ENCODE measurements at regions not wholly inside any gene's neighbourhood (a gene's known extent, or its start where the extent isn't known, plus 50 kb on each side); places are given as distances from the start of the nearest gene placed in this dataset.

DNA sequence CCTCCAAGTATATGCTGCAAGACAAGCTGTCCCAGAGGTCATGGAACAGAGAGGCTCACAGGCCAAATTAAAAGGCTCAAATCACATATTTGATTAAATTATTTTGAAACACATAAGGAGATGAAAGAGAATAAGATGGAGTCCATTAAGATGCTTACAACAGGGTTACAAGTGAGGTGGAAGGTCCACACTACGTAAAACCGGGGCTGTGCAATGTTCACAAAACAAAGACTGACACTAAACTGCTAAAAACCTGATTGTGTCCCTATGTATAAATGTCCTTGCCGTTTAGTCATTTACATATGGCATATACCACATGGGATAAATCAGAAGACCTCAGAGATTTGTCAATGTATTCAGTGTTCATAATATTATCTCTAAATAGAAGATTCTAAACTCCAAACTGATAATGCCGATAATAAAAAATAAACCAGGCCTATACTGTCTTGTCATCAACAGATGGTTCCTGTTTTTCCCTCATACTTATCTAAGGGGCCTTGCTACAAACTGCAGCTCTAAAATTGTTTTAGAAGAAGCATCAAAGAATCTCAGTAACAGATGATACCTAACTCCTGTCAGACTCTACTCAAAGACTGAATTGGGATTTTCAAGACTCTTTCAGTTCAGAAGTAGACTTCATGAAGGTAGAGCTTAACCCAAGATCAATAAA, 51.8 kb upstream of the RIPOR2 start:
- peaks cover 18% of the 10 kb centered on the region for H3K36me3 Mint-ChIP-seq
- CTCF ChIA-PET, result interaction anchor here (1.0 to 1.6 kb wide), 4 partner anchors 8 to 132 kb away, joined by 3 to 7 read pairs (median 6); no protein-coding TSS in a partner anchor
- peaks cover 27% of the 10 kb centered on the region for H3K4me1 Mint-ChIP-seq
- H3K27ac Mint-ChIP-seq, result no peak overlapping the region
- no peak overlapping the region for H3K4me3 Mint-ChIP-seq
- H3K9me3 Mint-ChIP-seq (ENCODE audit: low read depth), result peaks cover 6% of the 10 kb centered on the region
- DNase-seq, result no peak
- no peaks in the 10 kb centered on the region for H3K27me3 Mint-ChIP-seq
- no peak for ATAC-seq

DNA sequence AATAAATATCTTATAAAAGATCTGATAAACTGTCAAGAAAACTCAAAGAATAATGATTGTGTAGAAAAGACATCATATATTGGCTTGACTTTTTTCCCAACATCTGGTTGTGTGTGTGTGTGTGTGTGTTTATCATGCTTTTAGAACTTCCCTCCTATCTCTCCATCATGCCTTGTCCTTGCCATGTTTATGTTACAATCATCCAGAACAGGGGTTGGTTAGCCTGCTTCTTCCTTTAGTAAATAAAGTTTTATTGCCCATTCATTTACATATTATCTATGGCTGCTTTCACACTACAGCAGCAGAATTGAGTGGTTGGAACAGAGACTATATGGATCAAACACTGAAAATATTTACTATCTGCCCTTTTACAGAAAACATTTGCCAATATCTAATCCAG, 52.8 kb upstream of the RIPOR2 start:
- ATAC-seq (no peak), DNase-seq (no peak)
- Mint-ChIP-seq H3K27me3 (no peaks in the 10 kb centered on the region), H3K9me3 (ENCODE audit: low read depth) (peaks cover 6% of the 10 kb centered on the region), H3K4me1 (peaks cover 23% of the 10 kb centered on the region), H3K27ac (no peak overlapping the region), H3K36me3 (peaks cover 18% of the 10 kb centered on the region), H3K4me3 (no peak overlapping the region)
- CTCF ChIA-PET, result interaction anchor here (1.0 to 8.3 kb wide), 4 partner anchors 9 to 133 kb away, joined by 3 to 225 read pairs (median 7); partner anchors contain the start of gene RIPOR2

DNA sequence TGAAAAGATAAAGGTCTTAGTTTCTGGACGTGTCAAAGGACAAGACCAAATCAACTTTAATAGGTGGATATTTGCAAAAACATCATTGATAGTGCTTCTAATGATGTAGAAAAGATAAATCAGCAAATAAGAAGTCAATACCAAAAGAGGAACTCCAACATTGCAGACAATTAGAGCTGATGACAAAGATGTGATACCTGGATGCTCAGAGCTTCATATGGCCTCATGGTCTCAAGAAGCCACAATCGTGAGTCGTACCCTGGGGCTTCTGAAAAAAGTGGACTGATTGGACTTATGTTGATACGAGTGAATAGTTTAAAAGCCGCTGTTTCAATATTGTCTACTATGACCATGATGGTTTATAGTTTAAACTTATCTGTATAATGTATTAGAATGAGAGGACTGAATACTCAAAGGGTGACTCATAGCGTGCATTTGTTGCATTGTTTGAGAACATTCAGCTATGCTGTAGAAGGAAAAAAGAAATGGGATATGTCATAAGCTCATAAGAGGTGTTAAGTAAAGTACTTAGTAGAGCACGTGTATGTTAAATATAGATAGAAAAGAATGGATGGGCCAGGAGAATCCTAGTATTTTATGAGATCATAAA, 54.6 kb upstream of the RIPOR2 start:
- Mint-ChIP-seq H3K9me3 (ENCODE audit: low read depth) (peaks cover 6% of the 10 kb centered on the region), H3K4me3 (no peak overlapping the region), H3K4me1 (peaks cover 22% of the 10 kb centered on the region), H3K36me3 (peaks cover 26% of the 10 kb centered on the region), H3K27ac (no peak overlapping the region), H3K27me3 (no peaks in the 10 kb centered on the region)
- CTCF ChIA-PET, result interaction anchor here (1.0 to 8.3 kb wide), 20 partner anchors 7 to 155 kb away, joined by 3 to 225 read pairs (median 14); partner anchors contain the start of gene RIPOR2
- ATAC-seq (no peak), DNase-seq (no peak)

DNA sequence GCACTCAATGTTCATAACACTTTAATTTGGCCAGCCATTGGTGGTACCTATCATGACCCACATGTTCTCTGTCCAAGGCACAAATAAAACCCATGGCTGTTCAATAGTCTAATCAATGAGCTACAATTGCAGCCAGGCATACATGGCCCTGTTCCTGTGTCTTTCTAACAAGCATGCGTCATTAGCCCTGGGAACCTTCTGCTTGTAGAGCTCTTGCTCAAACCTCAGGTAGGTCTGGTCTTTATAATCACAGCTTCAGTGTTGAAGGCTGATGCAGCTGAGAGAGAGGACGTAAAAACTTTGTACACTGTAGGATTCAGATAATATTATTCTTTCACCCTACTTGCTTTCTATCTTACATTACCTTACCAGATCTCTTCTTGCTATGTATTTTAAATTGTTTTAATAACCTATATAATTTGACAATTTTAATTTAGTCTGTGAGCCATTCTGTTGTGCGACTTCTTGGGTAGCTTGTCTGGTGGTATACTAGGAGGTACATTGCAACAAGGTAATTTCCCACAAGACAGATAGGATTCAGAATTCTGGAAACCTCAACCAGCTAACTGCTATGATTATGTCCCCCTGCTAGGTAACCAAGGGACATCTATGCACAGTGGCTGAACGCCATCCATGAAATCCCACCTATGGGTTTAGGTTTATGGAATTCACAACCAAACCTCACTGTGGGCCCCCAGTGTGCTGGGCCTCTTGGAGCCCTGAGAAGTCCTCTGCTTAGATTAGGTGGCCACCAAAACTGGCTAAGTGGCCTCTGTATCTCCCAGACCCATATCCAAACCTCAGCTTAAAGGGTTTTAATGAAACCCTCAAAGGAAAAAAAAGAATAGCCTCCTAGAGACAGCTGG, 55.4 kb upstream of the RIPOR2 start:
- CTCF ChIA-PET, result interaction anchor here (0.8 to 8.3 kb wide), 49 partner anchors 8 to 187 kb away, joined by 3 to 225 read pairs (median 7); partner anchors contain the start of gene RIPOR2
- peak overlapping the region; percentile 67 for H3K27ac Mint-ChIP-seq
- H3K27me3 Mint-ChIP-seq, result no peaks in the 10 kb centered on the region
- peaks cover 6% of the 10 kb centered on the region for H3K9me3 Mint-ChIP-seq (ENCODE audit: low read depth)
- DNase-seq (no peak), ATAC-seq (peak; percentile 31)
- H3K4me3 Mint-ChIP-seq, result no peak overlapping the region
- H3K36me3 Mint-ChIP-seq, result peaks cover 28% of the 10 kb centered on the region
- H3K4me1 Mint-ChIP-seq, result peaks cover 23% of the 10 kb centered on the region

DNA sequence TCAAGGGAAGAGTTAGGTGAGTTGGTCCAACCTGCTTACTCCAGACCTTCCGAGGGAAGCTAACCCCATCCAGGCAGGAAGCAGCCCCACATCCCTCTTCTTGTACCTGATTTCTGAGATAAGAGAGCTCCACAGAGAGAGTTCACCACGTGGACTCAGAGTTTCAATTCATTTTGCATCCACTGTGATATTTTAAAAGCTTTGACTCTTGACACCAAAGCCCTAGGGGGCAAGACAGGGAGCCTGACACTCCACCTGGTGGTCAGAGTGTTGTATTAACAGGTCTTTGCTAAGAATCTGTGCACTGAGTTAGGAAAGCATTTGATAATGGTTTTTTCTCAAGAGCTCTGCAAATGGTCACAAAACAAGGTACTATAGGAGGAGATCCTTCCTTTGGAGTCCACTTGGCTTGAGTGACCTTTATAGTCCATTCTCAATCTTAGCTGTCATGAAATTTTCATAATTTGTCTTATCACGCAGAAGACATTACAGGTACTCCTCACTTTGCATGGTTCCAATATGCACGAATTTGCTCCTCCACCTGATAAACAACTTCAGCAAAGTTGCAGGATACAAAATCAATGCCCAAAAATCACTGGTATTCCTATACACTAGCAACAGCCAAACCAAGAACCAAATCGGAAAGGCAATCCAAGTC, 56.2 kb upstream of the RIPOR2 start:
- CTCF ChIA-PET, result interaction anchor here (0.6 to 8.3 kb wide), 52 partner anchors 8 to 273 kb away, joined by 3 to 225 read pairs (median 6); partner anchors contain the start of genes C6orf62 and RIPOR2
- peaks cover 21% of the 10 kb centered on the region for H3K36me3 Mint-ChIP-seq
- DNase-seq, result peak; percentile 87
- peak overlapping the region; percentile 67 for H3K27ac Mint-ChIP-seq
- H3K27me3 Mint-ChIP-seq, result no peaks in the 10 kb centered on the region
- ATAC-seq, result peak; percentile 97
- peaks cover 2% of the 10 kb centered on the region for H3K9me3 Mint-ChIP-seq (ENCODE audit: low read depth)
- no peak overlapping the region for H3K4me3 Mint-ChIP-seq
- H3K4me1 Mint-ChIP-seq, result peaks cover 27% of the 10 kb centered on the region

DNA sequence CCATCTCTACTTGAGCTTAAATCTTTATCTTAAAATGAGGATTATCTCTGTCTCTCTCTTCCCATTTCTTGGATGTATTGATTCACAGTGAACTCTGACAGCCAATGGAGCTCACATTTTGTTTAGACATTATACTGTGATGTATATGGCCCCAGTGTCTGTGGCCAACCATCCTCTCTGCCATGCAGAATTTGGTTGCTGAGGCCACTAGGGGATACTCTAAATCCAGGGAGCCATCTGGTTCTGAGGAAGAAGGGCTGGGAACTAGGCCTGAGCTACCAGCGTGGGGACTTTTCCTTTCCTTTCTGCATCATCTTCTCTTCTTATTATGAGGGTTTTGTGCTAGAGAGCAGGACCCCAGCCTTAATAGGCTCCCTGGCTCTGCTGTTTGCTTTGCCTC, 59.1 kb upstream of the RIPOR2 start:
- Mint-ChIP-seq H3K27ac (no peak overlapping the region), H3K4me1 (peaks cover 50% of the 10 kb centered on the region)
- CTCF ChIA-PET, result interaction anchor here (1.0 to 8.3 kb wide), 6 partner anchors 11 to 151 kb away, joined by 3 to 225 read pairs (median 42); partner anchors contain the start of gene RIPOR2

DNA sequence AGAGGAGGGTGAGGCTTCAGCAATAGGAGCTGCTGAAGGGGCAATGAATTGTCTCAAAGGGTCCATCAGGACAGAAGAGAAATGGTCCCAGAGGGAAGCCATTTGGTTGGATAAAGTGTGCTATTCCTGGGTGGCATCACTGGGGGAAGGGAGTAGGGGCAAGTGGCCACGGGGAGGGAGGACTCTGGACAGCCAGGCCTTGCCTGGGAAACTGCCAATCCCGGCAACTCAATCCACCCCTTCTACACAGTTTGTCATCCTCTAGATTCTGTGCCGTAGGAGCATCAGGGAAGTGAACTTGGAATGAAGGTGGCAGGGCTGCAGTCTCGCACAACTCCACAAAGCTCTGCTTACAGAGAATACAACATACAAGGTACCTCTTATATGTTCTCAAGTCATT, 59.5 kb upstream of the RIPOR2 start:
- DNase-seq, result no peak
- H3K9me3 Mint-ChIP-seq (ENCODE audit: low read depth), result no peaks in the 10 kb centered on the region
- peaks cover 54% of the 10 kb centered on the region for H3K4me1 Mint-ChIP-seq
- peaks cover 17% of the 10 kb centered on the region for H3K36me3 Mint-ChIP-seq
- no peak for ATAC-seq
- CTCF ChIA-PET, result interaction anchor here (1.0 to 8.3 kb wide), 6 partner anchors 10 to 151 kb away, joined by 3 to 225 read pairs (median 42); partner anchors contain the start of gene RIPOR2
- H3K27me3 Mint-ChIP-seq, result no peaks in the 10 kb centered on the region
- no peak overlapping the region for H3K27ac Mint-ChIP-seq
- no peak overlapping the region for H3K4me3 Mint-ChIP-seq

More for the DNA sequence above, 59.1 kb upstream of the RIPOR2 start:
- H3K36me3 Mint-ChIP-seq, result peaks cover 12% of the 10 kb centered on the region
- no peaks in the 10 kb centered on the region for H3K27me3 Mint-ChIP-seq
- no peak for ATAC-seq
- no peaks in the 10 kb centered on the region for H3K9me3 Mint-ChIP-seq (ENCODE audit: low read depth)
- no peak overlapping the region for H3K4me3 Mint-ChIP-seq
- DNase-seq, result no peak

DNA sequence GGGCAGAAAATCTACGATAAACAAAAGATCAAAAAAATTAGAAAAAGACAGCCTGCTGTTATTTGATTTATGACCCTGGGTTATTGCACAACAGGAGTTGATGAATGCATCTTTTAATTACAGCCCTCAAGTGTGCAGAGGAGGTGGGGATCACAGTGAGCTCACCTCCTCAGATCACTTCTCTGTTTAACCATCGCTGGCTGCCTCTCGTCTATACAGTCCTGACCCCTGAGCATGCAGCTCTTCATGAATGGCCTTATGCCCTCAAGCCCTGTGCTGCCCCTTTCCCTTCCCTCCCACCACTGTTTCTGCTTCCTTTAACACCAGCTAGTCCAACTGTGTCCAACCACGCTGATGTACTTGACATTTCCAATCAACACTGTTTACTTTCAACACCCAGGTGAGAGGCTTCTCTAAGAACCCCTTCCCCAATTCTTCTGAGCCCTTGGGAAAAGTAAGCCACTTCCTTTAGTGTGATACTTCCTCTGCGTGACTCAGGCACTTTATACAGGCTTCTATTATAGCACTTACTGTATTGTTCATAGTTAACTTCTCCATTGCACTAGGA, 60.6 kb upstream of the RIPOR2 start:
- Mint-ChIP-seq H3K27me3 (no peaks in the 10 kb centered on the region), H3K4me1 (peaks cover 47% of the 10 kb centered on the region), H3K9me3 (ENCODE audit: low read depth) (no peaks in the 10 kb centered on the region), H3K4me3 (no peak overlapping the region), H3K36me3 (peaks cover 17% of the 10 kb centered on the region), H3K27ac (peak overlapping the region; percentile 37)
- ATAC-seq, result no peak
- no peak for DNase-seq
- CTCF ChIA-PET, result interaction anchor here (2.0 to 8.3 kb wide), 3 partner anchors 21 to 139 kb away, joined by 10 to 225 read pairs (median 107); partner anchors contain the start of gene RIPOR2

DNA sequence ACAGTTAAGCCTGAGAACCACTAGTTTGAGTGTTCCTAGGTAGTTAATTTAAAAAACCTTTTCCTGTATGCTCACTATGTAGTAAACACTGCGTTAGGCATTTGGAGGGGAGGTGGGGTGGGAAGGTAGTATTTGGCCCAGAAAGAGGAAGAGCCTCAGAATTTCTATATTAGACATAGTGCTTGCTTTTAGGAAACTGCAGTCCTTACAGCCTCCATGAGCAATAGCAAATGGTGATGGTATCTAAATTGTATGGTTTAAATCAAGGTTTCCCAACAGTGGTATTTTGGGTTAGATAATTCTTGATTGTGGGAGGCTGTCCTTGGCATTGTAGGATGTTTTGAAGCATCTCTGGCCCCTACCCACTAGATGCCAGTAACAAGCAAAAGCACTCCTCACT, 61.5 kb upstream of the RIPOR2 start:
- CTCF ChIA-PET, result interaction anchor here (1.2 to 7.4 kb wide), 2 partner anchors 20 to 140 kb away, joined by 4 to 107 read pairs; no protein-coding TSS in a partner anchor
- no peaks in the 10 kb centered on the region for H3K27me3 Mint-ChIP-seq
- no peak overlapping the region for H3K27ac Mint-ChIP-seq
- DNase-seq (no peak), ATAC-seq (no peak)
- H3K4me1 Mint-ChIP-seq, result peaks cover 38% of the 10 kb centered on the region
- peaks cover 17% of the 10 kb centered on the region for H3K36me3 Mint-ChIP-seq
- H3K4me3 Mint-ChIP-seq, result no peak overlapping the region
- no peaks in the 10 kb centered on the region for H3K9me3 Mint-ChIP-seq (ENCODE audit: low read depth)

DNA sequence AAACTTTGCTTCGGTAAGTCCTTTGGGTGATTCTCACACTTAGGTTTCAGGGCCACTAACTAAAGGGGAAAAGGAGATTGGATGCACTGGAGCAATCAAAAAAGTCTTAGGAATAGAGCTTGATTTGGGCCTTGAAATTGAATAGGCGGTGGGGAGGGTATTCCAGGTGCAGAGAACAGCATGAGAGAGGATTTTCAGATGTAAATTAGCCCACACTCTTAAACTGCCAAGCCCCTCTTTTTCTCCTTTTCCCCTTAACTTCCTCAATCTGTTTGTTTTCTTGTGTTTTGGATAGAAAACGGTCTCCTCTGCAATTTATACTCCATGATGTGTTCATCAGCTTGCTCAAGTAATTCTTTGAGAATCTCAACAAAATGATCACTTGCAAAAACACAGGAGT, 62.1 kb upstream of the RIPOR2 start:
- Mint-ChIP-seq H3K4me3 (no peak overlapping the region), H3K27ac (no peak overlapping the region), H3K9me3 (ENCODE audit: low read depth) (no peaks in the 10 kb centered on the region), H3K4me1 (peaks cover 41% of the 10 kb centered on the region), H3K27me3 (no peaks in the 10 kb centered on the region), H3K36me3 (peaks cover 17% of the 10 kb centered on the region)
- no peak for DNase-seq
- CTCF ChIA-PET, result interaction anchor here (0.6 to 1.2 kb wide), 2 partner anchors 20 to 73 kb away, joined by 3 to 4 read pairs; no protein-coding TSS in a partner anchor
- ATAC-seq, result no peak

DNA sequence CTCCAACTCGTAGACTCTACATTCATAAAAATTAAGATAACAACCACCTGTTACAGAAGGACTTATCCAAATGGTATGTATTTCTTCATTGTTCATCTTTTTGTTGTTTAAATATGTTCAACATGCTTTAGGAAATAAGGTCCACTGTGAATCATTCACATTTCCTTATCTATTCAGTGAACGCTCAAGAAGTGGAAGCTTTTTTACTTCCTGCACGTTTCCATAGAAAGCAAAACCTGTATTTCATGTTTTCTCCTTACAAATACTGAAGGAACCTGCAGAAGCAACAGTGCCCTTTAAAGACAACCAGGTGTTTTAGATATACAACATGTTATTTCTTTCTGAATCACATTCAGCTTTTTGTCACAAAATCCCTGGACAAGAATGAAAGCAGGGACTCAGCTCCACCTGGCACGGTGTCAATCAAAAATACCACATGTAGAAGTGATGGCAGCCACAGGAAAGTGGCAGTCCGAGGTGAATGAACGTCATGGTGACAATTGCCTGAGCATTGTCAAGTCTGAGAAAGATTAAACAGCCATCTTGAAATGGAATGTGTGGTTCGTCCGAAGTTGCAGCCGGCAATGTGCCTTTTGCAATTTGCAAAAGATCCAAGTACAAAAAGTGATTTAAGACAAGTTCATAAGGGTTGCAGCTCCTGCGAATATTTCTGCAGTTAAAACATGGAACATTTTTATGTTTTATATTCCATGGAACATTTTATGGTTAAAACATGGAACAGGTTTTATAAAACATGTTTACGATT, 66.7 kb upstream of the RIPOR2 start:
- Mint-ChIP-seq H3K27me3 (no peaks in the 10 kb centered on the region), H3K4me1 (peaks cover 61% of the 10 kb centered on the region), H3K9me3 (ENCODE audit: low read depth) (no peaks in the 10 kb centered on the region), H3K27ac (no peak overlapping the region), H3K4me3 (no peak overlapping the region), H3K36me3 (peaks cover 9% of the 10 kb centered on the region)
- DNase-seq (no peak), ATAC-seq (no peak)
- CTCF ChIA-PET, result interaction anchor here (0.6 to 9.8 kb wide), 5 partner anchors 9 to 68 kb away, joined by 3 to 75 read pairs (median 3); no protein-coding TSS in a partner anchor

Data from activated CD8-positive, alpha-beta memory T cell treated with anti-CD3 and anti-CD28 coated beads, Interleukin-2, amount 10 ng/mL, durations not matched to agents 7 days and 5 days (primary cell).